GM23338 (cell line): ENCODE measurements at regions not wholly inside any gene's neighbourhood (a gene's known extent, or its start where the extent isn't known, plus 50 kb on each side); places are given as distances from the start of the nearest gene placed in this dataset.

Experiments
- CREB1 ChIP-seq: fragments of 250-450 bp; sonication (Bioruptor Pico); IDR thresholded peaks from 2 replicates; pipeline ENCODE4 v1.5.0; 2020; ENCODE audit warnings: low read depth, mild to moderate bottlenecking, moderate library complexity
- CTCF ChIP-seq, 2 experiments: fragments of 200-600 bp in 1 of 2; sonication (generic) in 1 of 2; conservative IDR thresholded peaks; 2 replicates each; pipeline versions ENCODE4 v1.5.1 to v1.6.1; 2016 to 2017; ENCODE audit warnings: antibody characterized with exemption in 2 of 2, low read depth in 2 of 2, mild to moderate bottlenecking in 2 of 2, moderate library complexity in 1 of 2
- ETS1 ChIP-seq: IDR thresholded peaks from 2 replicates; pipeline ENCODE4 v1.6.1; 2016; ENCODE audit warnings: antibody characterized with exemption
- EZH2 ChIP-seq: fragments of 200-600 bp; sonication (generic); IDR thresholded peaks from one replicate; pipeline ENCODE4 v1.8.0; 2017; ENCODE audit warnings: antibody characterized with exemption, mild to moderate bottlenecking, low read depth; ENCODE audit not compliant: unreplicated experiment
- EZH2phosphoT487 ChIP-seq: fragments of 200-600 bp; sonication (generic); IDR thresholded peaks from one replicate; pipeline ENCODE4 v1.8.1; 2018; ENCODE audit warnings: antibody characterized with exemption; ENCODE audit not compliant: unreplicated experiment
- JUNB ChIP-seq: IDR thresholded peaks from one replicate; pipeline ENCODE4 v1.6.1; 2016; ENCODE audit warnings: antibody characterized with exemption; ENCODE audit not compliant: unreplicated experiment
- NANOG ChIP-seq: IDR thresholded peaks from 2 replicates; pipeline ENCODE4 v1.6.1; 2016; ENCODE audit warnings: antibody characterized with exemption, borderline replicate concordance
- POLR2AphosphoS5 ChIP-seq: IDR thresholded peaks from 2 replicates; pipeline ENCODE4 v1.6.1; 2016; ENCODE audit warnings: antibody characterized with exemption, low read depth
- REST ChIP-seq: IDR thresholded peaks from one replicate; pipeline ENCODE4 v1.6.1; 2018; ENCODE audit warnings: antibody characterized with exemption; ENCODE audit not compliant: unreplicated experiment
- STAT1 ChIP-seq: IDR thresholded peaks from one replicate; pipeline ENCODE4 v1.6.1; 2016; ENCODE audit warnings: antibody characterized with exemption; ENCODE audit not compliant: unreplicated experiment
- ZNF114 ChIP-seq: fragments of 250-450 bp; sonication (Bioruptor Pico); IDR thresholded peaks from 2 replicates; pipeline ENCODE4 v1.5.0; 2020; ENCODE audit warnings: mild to moderate bottlenecking, moderate library complexity
- ZNF462 ChIP-seq: fragments of 250-450 bp; sonication (Bioruptor Pico); IDR thresholded peaks from 2 replicates; pipeline ENCODE4 v1.5.0; 2020; ENCODE audit warnings: mild to moderate bottlenecking, moderate library complexity

GRCh38 chr3:43176666-43177065, 70.8 kb upstream of the POMGNT2 start:
- no peak for TF ChIP-seq CTCF (conservative IDR thresholded peaks at IDR 0.05; ENCODE audit: low read depth in 2 of 2)
- no peak for TF ChIP-seq CREB1 (CRISPR knock-in tag)
- TF ChIP-seq POLR2AphosphoS5, result no peak
- TF ChIP-seq EZH2phosphoT487, result no peak
- TF ChIP-seq EZH2, result no peak
- no peak for TF ChIP-seq ETS1
- TF ChIP-seq JUNB, result no peak
- TF ChIP-seq STAT1, result no peak
- TF ChIP-seq ZNF462 (CRISPR knock-in tag), result no peak
- no peak for TF ChIP-seq REST
- no peak for TF ChIP-seq NANOG
- TF ChIP-seq ZNF114 (CRISPR knock-in tag), result no peak
